Esophagus muscularis mucosa (tissue), 3 donors: ENCODE measurements at regions not wholly inside any gene's neighbourhood (a gene's known extent, or its start where the extent isn't known, plus 50 kb on each side); places are given as distances from the start of the nearest gene placed in this dataset.

Experiments used
- CTCF ChIP-seq, 3 experiments: fragments of 200-600 bp in 2 of 3; fragments of 450-650 bp in 1 of 3; sonication (generic) in 2 of 3; IDR thresholded peaks; one replicate each; pipeline ENCODE4 v1.5.1; 2017 to 2019; ENCODE audit warnings: antibody characterized with exemption in 3 of 3, mild to moderate bottlenecking in 2 of 3, moderate library complexity in 1 of 3
- POLR2A ChIP-seq: fragments of 450-650 bp; IDR thresholded peaks from one replicate; pipeline ENCODE4 v1.6.1; 2017; ENCODE audit warnings: antibody characterized with exemption, moderate library complexity, mild to moderate bottlenecking, low read depth

GRCh38 chr13:90427322-90428272 lies 919.9 kb upstream of the MIR17HG start:
- no peak for TF ChIP-seq CTCF (IDR thresholded peaks at IDR 0.05)
- no peak for TF ChIP-seq POLR2A
